DND-41 (cell line): ENCODE measurements at regions not wholly inside any gene's neighbourhood (a gene's known extent, or its start where the extent isn't known, plus 50 kb on each side); places are given as distances from the start of the nearest gene placed in this dataset.

ENCODE experiments used
- ATAC-seq: fragments of 200-7000 bp; cut with Tn5 transposase; 3 replicates; pipeline ENCODE4 v1.9.1; 2021; ENCODE audit warnings: low read depth; ENCODE audit not compliant: insufficient read depth
- DNase-seq: peaks from one replicate; pipeline ENCODE4 v3.0.0-alpha.2; 2020
- H2AFZ ChIP-seq: 2 replicates; pipeline ENCODE4 v1.6.0; 2012; ENCODE audit warnings: low read depth, low read length
- H3K27ac ChIP-seq: 2 replicates; pipeline ENCODE4 v1.5.1; 2012; ENCODE audit warnings: low read length, inconsistent platforms
- H3K27me3 ChIP-seq: fragments of 200-600 bp; sonication (generic); 2 replicates; pipeline ENCODE4 v1.6.0; 2012; ENCODE audit warnings: low read length, mild to moderate bottlenecking, inconsistent platforms; ENCODE audit not compliant: insufficient read depth, poor library complexity
- H3K36me3 ChIP-seq: 2 replicates; pipeline ENCODE4 v1.5.1; 2012; ENCODE audit warnings: low read length, inconsistent platforms; ENCODE audit not compliant: insufficient read depth
- H3K4me1 ChIP-seq: 2 replicates; pipeline ENCODE4 v1.5.1; 2012; ENCODE audit warnings: mild to moderate bottlenecking, low read length; ENCODE audit not compliant: insufficient read depth
- H3K4me2 ChIP-seq: 2 replicates; pipeline ENCODE4 v1.6.0; 2012; ENCODE audit warnings: mild to moderate bottlenecking, moderate library complexity, low read length, inconsistent platforms; ENCODE audit not compliant: insufficient read depth
- H3K4me3 ChIP-seq, 2 experiments: fragments of 200-600 bp in 1 of 2; shearing (Covaris generic) in 1 of 2; 2 replicates each; pipeline ENCODE4 v1.5.1; 2012 to 2016; ENCODE audit warnings: inconsistent platforms in 2 of 2, low read length in 2 of 2, mild to moderate bottlenecking in 2 of 2, low read depth in 1 of 2, moderate library complexity in 1 of 2
- H3K79me2 ChIP-seq: 2 replicates; pipeline ENCODE4 v1.6.0; 2012; ENCODE audit warnings: low read length, inconsistent platforms; ENCODE audit not compliant: insufficient read depth
- H3K9ac ChIP-seq: 2 replicates; pipeline ENCODE4 v1.6.0; 2012; ENCODE audit warnings: low read depth, mild to moderate bottlenecking, inconsistent platforms, low read length, moderate library complexity
- H3K9me3 ChIP-seq: 2 replicates; pipeline ENCODE4 v1.5.1; 2012; ENCODE audit warnings: low read length, moderate library complexity, mild to moderate bottlenecking, inconsistent platforms; ENCODE audit not compliant: insufficient read depth, severe bottlenecking
- H4K20me1 ChIP-seq: 2 replicates; pipeline ENCODE4 v1.6.0; 2012; ENCODE audit warnings: low read length; ENCODE audit not compliant: insufficient read depth
- EZH2 ChIP-seq: IDR thresholded peaks from 3 replicates; pipeline ENCODE4 v1.6.1; 2012; ENCODE audit warnings: borderline replicate concordance, low read depth, mild to moderate bottlenecking, moderate library complexity, low read length, inconsistent platforms; ENCODE audit not compliant: severe bottlenecking
- TF ChIP-seq, protein P1 (sequence below): IDR thresholded peaks from 2 replicates; pipeline ENCODE4 v1.5.1; 2012; ENCODE audit warnings: borderline replicate concordance, low read length, moderate library complexity, mild to moderate bottlenecking; ENCODE audit not compliant: poor library complexity, severe bottlenecking; ENCODE audit errors: extremely low read depth

- ATAC-seq (no peak), DNase-seq (no peak)
- Histone ChIP-seq H3K27ac (no peak overlapping the region), H3K4me3 (no peak overlapping the region), H2AFZ (no peak overlapping the region), H3K79me2 (no peaks in the 10 kb centered on the region), H3K27me3 (no peaks in the 10 kb centered on the region), H3K4me1 (no peaks in the 10 kb centered on the region), H3K36me3 (no peaks in the 10 kb centered on the region), H3K9me3 (no peaks in the 10 kb centered on the region), H4K20me1 (no peaks in the 10 kb centered on the region), H3K9ac (no peak overlapping the region), H3K4me2 (no peak overlapping the region)
- TF ChIP-seq EZH2: no peak
- TF ChIP-seq, protein P1, sequence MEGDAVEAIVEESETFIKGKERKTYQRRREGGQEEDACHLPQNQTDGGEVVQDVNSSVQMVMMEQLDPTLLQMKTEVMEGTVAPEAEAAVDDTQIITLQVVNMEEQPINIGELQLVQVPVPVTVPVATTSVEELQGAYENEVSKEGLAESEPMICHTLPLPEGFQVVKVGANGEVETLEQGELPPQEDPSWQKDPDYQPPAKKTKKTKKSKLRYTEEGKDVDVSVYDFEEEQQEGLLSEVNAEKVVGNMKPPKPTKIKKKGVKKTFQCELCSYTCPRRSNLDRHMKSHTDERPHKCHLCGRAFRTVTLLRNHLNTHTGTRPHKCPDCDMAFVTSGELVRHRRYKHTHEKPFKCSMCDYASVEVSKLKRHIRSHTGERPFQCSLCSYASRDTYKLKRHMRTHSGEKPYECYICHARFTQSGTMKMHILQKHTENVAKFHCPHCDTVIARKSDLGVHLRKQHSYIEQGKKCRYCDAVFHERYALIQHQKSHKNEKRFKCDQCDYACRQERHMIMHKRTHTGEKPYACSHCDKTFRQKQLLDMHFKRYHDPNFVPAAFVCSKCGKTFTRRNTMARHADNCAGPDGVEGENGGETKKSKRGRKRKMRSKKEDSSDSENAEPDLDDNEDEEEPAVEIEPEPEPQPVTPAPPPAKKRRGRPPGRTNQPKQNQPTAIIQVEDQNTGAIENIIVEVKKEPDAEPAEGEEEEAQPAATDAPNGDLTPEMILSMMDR: no peak
These were observed 137.1 kb downstream of the CAAP1 start for GRCh38 chr9:26755476-26755875.

GRCh38 chr9:26754509-26755164 is 138.0 kb downstream of the CAAP1 start:
- no peak overlapping the region for H3K27ac ChIP-seq
- no peak overlapping the region for H3K4me2 ChIP-seq
- no peaks in the 10 kb centered on the region for H3K4me1 ChIP-seq
- H2AFZ ChIP-seq: no peak overlapping the region
- H3K27me3 ChIP-seq: no peaks in the 10 kb centered on the region
- ATAC-seq (no peak), DNase-seq (no peak)
- H3K4me3 ChIP-seq: no peak overlapping the region
- no peak overlapping the region for H3K9ac ChIP-seq
- H3K36me3 ChIP-seq: no peaks in the 10 kb centered on the region
- no peaks in the 10 kb centered on the region for H3K9me3 ChIP-seq
- no peak for TF ChIP-seq EZH2
- TF ChIP-seq, protein P1: no peak
- no peaks in the 10 kb centered on the region for H3K79me2 ChIP-seq
- no peaks in the 10 kb centered on the region for H4K20me1 ChIP-seq

- TF ChIP-seq EZH2: no peak
- H3K9ac ChIP-seq: no peak overlapping the region
- H4K20me1 ChIP-seq: no peaks in the 10 kb centered on the region
- no peaks in the 10 kb centered on the region for H3K79me2 ChIP-seq
- H3K4me1 ChIP-seq: no peaks in the 10 kb centered on the region
- H3K27ac ChIP-seq: no peak overlapping the region
- H3K36me3 ChIP-seq: no peaks in the 10 kb centered on the region
- H3K9me3 ChIP-seq: no peaks in the 10 kb centered on the region
- DNase-seq (no peak), ATAC-seq (no peak)
- no peaks in the 10 kb centered on the region for H3K27me3 ChIP-seq
- H2AFZ ChIP-seq: no peak overlapping the region
- H3K4me2 ChIP-seq: no peak overlapping the region
- no peak overlapping the region for H3K4me3 ChIP-seq
These were observed 138.6 kb downstream of the CAAP1 start for GRCh38 chr9:26753971-26754370.

GRCh38 chr9:26750162-26750561 is 142.4 kb downstream of the CAAP1 start:
- Histone ChIP-seq H3K27me3 (no peaks in the 10 kb centered on the region), H3K9me3 (no peaks in the 10 kb centered on the region), H3K4me1 (no peaks in the 10 kb centered on the region), H3K4me2 (no peak overlapping the region), H2AFZ (no peak overlapping the region), H4K20me1 (no peaks in the 10 kb centered on the region), H3K36me3 (no peaks in the 10 kb centered on the region), H3K9ac (no peak overlapping the region), H3K27ac (no peak overlapping the region), H3K4me3 (no peak overlapping the region), H3K79me2 (no peaks in the 10 kb centered on the region)
- DNase-seq (no peak), ATAC-seq (no peak)
- TF ChIP-seq EZH2: no peak
- TF ChIP-seq, protein P1: no peak
